ENCODE measurements at regions not wholly inside any gene's neighbourhood (a gene's known extent, or its start where the extent isn't known, plus 50 kb on each side); places are given as distances from the start of the nearest gene placed in this dataset.

DNA sequence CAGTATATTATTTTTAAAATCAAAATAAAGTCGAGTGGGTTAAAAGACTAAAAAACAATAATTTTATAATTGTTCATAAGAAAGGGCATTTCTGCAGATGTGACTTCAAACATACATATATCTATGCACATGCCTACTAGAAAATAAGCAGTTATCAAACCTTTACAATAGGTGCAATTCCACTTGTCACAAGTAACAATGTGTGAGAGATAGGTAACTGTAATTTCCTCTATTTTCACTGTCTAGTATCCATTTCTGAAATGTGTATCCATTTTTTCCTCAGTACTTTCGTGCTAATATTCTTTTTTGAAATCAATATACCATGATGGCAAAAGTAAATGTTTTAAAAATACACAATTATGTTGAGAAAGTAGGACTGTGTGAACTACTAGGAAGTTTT is 96.9 kb upstream of the GNAI1 start:
- no peak for TF ChIP-seq POLR2A (IDR thresholded peaks at IDR 0.05)
- no peak for TF ChIP-seq CTCF (IDR thresholded peaks at IDR 0.05)

Data from stomach (tissue), 4 donors.